ENCODE measurements at regions not wholly inside any gene's neighbourhood (a gene's known extent, or its start where the extent isn't known, plus 50 kb on each side); places are given as distances from the start of the nearest gene placed in this dataset.

GRCh38 chr2:102915128-102915527 lies 153.3 kb downstream of the TMEM182 start:
- ChIA-PET POLR2A (no interaction called here), CTCF (no interaction called here)
- Histone ChIP-seq H3F3A (replicated peaks; ENCODE audit: insufficient read depth) (no peaks in the 10 kb centered on the region), H3K4me2 (no peak overlapping the region), H2AFZ (ENCODE audit: low read depth) (no peak overlapping the region), H3K9me2 (no peaks in the 10 kb centered on the region), H3K27ac (ENCODE audit: low read depth in 2 of 2, low read length in 1 of 2) (no peak overlapping the region), H3K36me3 (replicated peaks in 1 of 2; ENCODE audit: control insufficient read depth in 1 of 2, insufficient read depth in 2 of 2, low read length in 1 of 2) (no peaks in the 10 kb centered on the region), H3K27me3 (ENCODE audit: insufficient read depth) (no peaks in the 10 kb centered on the region), H3K4me3 (ENCODE audit: low read depth in 2 of 2, low read length in 1 of 2) (no peak overlapping the region), H4K20me1 (ENCODE audit: insufficient read depth) (no peaks in the 10 kb centered on the region), H3K79me2 (ENCODE audit: insufficient read depth) (no peaks in the 10 kb centered on the region), H3K9ac (no peak overlapping the region), H3K9me3 (no peaks in the 10 kb centered on the region), H3K4me1 (ENCODE audit: control insufficient read depth in 1 of 2, insufficient read depth in 2 of 2, low read depth in 1 of 2, low read length in 1 of 2) (no peaks in the 10 kb centered on the region)
- DNase-seq: no peak
- no peak for TF ChIP-seq EP300 (IDR thresholded peaks at IDR 0.05; ENCODE audit: borderline replicate concordance in 1 of 2, low read depth in 1 of 2, low read length in 1 of 2)
- TF ChIP-seq SMC3 (IDR thresholded peaks at IDR 0.05; ENCODE audit: low read depth, low read length): no peak
- TF ChIP-seq MEF2A (IDR thresholded peaks at IDR 0.05; ENCODE audit: borderline replicate concordance, low read depth): no peak
- no peak for TF ChIP-seq SIN3A (IDR thresholded peaks at IDR 0.05; ENCODE audit: borderline replicate concordance, low read depth, low read length)
- TF ChIP-seq FOXM1 (IDR thresholded peaks at IDR 0.05; ENCODE audit: low read depth): no peak
- TF ChIP-seq FOXJ3 (CRISPR knock-in tag; IDR thresholded peaks at IDR 0.05): no peak
- TF ChIP-seq CTCF (IDR thresholded peaks at IDR 0.05): no peak
- TF ChIP-seq REST (IDR thresholded peaks at IDR 0.05; ENCODE audit: low read depth, low read length): no peak
- no peak for TF ChIP-seq RCOR1 (IDR thresholded peaks at IDR 0.05; ENCODE audit: low read length)
- no peak for TF ChIP-seq JUND (IDR thresholded peaks at IDR 0.05)
- no peak for TF ChIP-seq ZBTB33 (IDR thresholded peaks at IDR 0.05; ENCODE audit: borderline replicate concordance, low read depth)
- no peak for TF ChIP-seq ELF1 (IDR thresholded peaks at IDR 0.05)
- TF ChIP-seq MXI1 (IDR thresholded peaks at IDR 0.05; ENCODE audit: low read depth, low read length): no peak
- TF ChIP-seq TCF12 (IDR thresholded peaks at IDR 0.05): no peak
- no peak for TF ChIP-seq RFX5 (IDR thresholded peaks at IDR 0.05; ENCODE audit: low read length)
- 1% methylated on average over 2 of the region's 2 CpGs for WGBS (ENCODE audit: low lambda C conversion rate)

All from SK-N-SH (cell line).